B cell (primary cell): ENCODE measurements at regions not wholly inside any gene's neighbourhood (a gene's known extent, or its start where the extent isn't known, plus 50 kb on each side); places are given as distances from the start of the nearest gene placed in this dataset.
"Not testable (repeated sequence)": the region's sequence is repeated elsewhere in the genome, so short reads cannot be mapped to it uniquely, and the experiment has no call there.

ENCODE experiments used
- CTCF ChIP-seq: fragments of 200-600 bp; IDR thresholded peaks from one replicate; pipeline ENCODE4 v1.8.0; 2022; ENCODE audit warnings: antibody characterized with exemption, mild to moderate bottlenecking
- EZH2 ChIP-seq: IDR thresholded peaks from 2 replicates; pipeline ENCODE4 v1.6.1; 2012; ENCODE audit warnings: borderline replicate concordance, low read depth, mild to moderate bottlenecking, moderate library complexity, low read length; ENCODE audit not compliant: insufficient read depth, poor library complexity, severe bottlenecking

GRCh38 chr15:24101503-24101902, 414.4 kb upstream of the NDN start:
- not testable (repeated sequence) for TF ChIP-seq CTCF, EZH2
